HFF-Myc (cell line): ENCODE measurements at regions not wholly inside any gene's neighbourhood (a gene's known extent, or its start where the extent isn't known, plus 50 kb on each side); places are given as distances from the start of the nearest gene placed in this dataset.
A peak's percentile ranks its signal among the peaks of the same experiment; 100 is the strongest.
"Not testable (repeated sequence)": the region's sequence is repeated elsewhere in the genome, so short reads cannot be mapped to it uniquely, and the experiment has no call there.

ENCODE experiments used
- DNase-seq: peaks from one replicate; pipeline ENCODE4 v3.0.0-alpha.2; 2011; ENCODE audit warnings: low read depth; ENCODE audit errors: extremely low read depth
- H3K4me3 ChIP-seq: replicated peaks from 2 replicates; pipeline ENCODE4 v1.5.1; 2011; ENCODE audit warnings: low read depth, mild to moderate bottlenecking, control low read depth, low read length
- TF ChIP-seq, protein P1 (sequence below): IDR thresholded peaks from 2 replicates; pipeline ENCODE4 v1.5.1; 2012; ENCODE audit warnings: mild to moderate bottlenecking, low read depth, low read length, control low read depth; ENCODE audit errors: missing control alignments

DNA sequence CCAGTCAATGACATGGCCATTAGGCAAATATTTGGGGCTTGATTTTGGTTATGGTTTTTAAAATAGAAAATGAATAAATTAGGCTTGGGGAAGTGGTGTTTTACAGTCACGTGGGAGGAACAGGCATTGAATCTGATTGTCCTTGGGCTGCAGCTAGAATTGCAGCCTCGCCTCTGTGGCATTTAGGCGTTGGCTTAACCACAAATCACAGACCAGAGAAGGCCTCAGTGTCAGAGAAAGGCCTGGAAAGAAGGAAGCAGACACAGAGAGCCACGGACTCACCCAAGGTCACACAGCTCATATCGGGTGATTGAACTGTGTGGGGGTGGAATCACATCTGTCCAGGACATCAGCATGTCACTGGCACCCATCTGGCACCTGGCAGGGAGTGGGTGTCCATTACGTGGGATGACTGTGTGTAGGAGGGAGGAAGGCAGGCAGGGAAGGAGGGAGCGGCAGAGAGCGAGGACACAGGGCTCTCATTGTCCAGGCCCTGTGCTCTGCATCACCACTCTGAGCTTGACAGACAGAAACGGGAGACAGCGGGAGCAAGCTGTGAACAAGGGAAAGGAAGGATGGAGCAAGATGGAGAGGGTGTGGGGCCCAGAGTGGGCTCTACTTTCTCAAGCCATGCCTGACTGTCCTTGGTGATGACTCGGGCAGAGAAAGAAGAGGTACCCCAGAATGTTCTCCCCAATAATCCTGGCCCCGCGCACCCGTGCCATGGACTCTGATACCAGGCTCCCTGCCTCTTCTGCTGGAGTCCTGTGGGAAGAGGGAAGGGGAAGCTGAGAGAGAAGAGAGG is 186.4 kb downstream of the FAM43A start:
- peak; percentile 67 for DNase-seq
- TF ChIP-seq, protein P1, sequence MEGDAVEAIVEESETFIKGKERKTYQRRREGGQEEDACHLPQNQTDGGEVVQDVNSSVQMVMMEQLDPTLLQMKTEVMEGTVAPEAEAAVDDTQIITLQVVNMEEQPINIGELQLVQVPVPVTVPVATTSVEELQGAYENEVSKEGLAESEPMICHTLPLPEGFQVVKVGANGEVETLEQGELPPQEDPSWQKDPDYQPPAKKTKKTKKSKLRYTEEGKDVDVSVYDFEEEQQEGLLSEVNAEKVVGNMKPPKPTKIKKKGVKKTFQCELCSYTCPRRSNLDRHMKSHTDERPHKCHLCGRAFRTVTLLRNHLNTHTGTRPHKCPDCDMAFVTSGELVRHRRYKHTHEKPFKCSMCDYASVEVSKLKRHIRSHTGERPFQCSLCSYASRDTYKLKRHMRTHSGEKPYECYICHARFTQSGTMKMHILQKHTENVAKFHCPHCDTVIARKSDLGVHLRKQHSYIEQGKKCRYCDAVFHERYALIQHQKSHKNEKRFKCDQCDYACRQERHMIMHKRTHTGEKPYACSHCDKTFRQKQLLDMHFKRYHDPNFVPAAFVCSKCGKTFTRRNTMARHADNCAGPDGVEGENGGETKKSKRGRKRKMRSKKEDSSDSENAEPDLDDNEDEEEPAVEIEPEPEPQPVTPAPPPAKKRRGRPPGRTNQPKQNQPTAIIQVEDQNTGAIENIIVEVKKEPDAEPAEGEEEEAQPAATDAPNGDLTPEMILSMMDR = no peak
- H3K4me3 ChIP-seq = no peak overlapping the region

GRCh38 chr3:194872669-194872977 is 186.9 kb downstream of the FAM43A start:
- TF ChIP-seq, protein P1 = no peak
- no peak for DNase-seq
- no peak overlapping the region for H3K4me3 ChIP-seq

DNA sequence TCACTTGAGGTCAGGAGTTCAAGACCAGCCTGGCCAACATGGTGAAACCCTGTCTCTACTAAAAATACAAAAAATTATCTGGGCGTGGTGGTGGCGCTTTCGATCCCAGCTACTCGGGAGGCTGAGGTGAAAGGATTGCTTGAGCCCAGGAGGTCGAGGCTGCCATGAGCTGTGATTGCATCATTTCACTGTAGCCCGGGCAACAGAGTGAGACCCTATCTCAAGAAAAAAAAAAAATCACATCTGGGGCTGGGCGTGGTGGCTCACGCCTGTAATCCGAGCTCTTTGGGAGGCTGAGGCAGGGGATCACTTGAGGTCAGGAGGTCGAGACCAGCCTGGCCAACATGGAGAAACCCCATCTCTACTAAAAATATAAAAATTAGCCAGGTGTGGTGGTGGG is 187.8 kb downstream of the FAM43A start:
- not testable (repeated sequence) for H3K4me3 ChIP-seq, DNase-seq

- TF ChIP-seq, protein P1 = no peak
- DNase-seq = no peak
- no peak overlapping the region for H3K4me3 ChIP-seq
These were observed 188.5 kb downstream of the FAM43A start for GRCh38 chr3:194874206-194874605.

- TF ChIP-seq, protein P1 = no peak
- DNase-seq = no peak
- H3K4me3 ChIP-seq = no peak overlapping the region
These were observed 189.1 kb downstream of the FAM43A start for GRCh38 chr3:194874783-194875182.

GRCh38 chr3:194875581-194876402 is 190.1 kb downstream of the FAM43A start:
- TF ChIP-seq, protein P1 = no peak
- DNase-seq = no peak
- no peak overlapping the region for H3K4me3 ChIP-seq

GRCh38 chr3:194876403-194877095 is 190.9 kb downstream of the FAM43A start:
- no peak for DNase-seq
- TF ChIP-seq, protein P1 = no peak

More at GRCh38 chr3:194876403-194877095, 190.9 kb downstream of the FAM43A start:
- H3K4me3 ChIP-seq = no peak overlapping the region
